ENCODE measurements at regions not wholly inside any gene's neighbourhood (a gene's known extent, or its start where the extent isn't known, plus 50 kb on each side); places are given as distances from the start of the nearest gene placed in this dataset.
"Not testable (repeated sequence)": the region's sequence is repeated elsewhere in the genome, so short reads cannot be mapped to it uniquely, and the experiment has no call there.

DNA sequence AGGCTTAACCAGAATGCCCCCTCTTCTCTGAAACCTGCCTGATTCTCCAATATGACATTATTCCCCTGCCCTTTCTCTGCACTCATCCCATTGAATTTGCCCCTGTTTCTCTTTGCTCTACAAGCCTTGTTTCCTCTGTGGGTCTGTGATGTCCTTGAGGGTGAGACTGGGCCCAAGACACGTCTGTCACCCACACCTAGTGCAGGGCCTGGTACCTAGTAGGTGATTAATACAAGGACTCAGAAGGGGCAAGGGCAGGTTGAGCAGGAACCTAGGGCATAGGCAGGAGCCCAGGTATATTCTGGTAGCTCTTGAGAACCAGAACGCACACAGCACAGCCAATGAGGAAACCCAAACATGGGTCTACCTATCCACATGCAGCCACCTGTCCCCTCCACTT lies 81.9 kb upstream of the HMGXB4 start:
- no peak overlapping the region for H3K4me3 ChIP-seq (ENCODE audit: low read length)
- no peak for DNase-seq (ENCODE audit: low read depth, low spot score)

DNA sequence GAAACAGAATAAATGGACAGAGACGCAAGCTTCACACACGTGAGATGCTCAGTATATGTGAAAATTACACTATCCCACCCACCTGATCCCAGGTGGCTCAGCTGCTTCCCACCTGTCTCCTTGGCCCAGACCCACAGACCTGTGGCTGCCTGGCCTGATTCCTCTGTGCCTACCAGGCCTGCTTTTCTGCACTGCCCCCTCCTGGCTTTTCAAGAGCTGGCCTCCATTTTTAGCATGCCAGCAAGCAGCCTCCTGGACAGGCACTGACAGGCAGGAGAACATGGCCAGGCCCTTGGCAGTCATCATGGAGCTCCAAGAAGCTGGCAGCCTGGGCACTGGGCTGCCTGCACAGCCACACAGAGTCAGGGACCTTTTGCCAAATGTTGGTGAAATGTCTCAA lies 79.5 kb upstream of the HMGXB4 start:
- DNase-seq (ENCODE audit: low read depth, low spot score): no peak
- no peak overlapping the region for H3K4me3 ChIP-seq (ENCODE audit: low read length)

DNA sequence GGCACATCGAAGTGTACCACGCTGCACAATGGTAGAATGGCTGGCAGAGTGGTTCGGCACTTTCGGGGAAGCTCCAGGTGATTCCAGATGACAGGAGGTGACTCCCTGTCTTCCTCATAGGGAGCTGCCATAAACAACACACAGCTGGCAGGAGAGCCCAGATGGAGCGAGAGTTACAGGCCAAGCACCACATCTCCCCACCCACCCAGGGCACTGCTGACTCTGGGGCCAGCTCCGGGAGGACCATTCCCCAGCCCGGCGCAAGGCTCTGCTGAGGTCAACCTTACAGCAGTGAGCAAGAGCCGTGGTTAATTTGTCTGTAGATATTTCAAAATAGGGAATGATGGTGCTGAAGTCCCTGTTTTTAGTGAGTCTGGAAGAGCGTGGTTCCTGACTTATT lies 78.8 kb upstream of the HMGXB4 start:
- DNase-seq (ENCODE audit: low read depth, low spot score): no peak
- no peak overlapping the region for H3K4me3 ChIP-seq (ENCODE audit: low read length)

DNA sequence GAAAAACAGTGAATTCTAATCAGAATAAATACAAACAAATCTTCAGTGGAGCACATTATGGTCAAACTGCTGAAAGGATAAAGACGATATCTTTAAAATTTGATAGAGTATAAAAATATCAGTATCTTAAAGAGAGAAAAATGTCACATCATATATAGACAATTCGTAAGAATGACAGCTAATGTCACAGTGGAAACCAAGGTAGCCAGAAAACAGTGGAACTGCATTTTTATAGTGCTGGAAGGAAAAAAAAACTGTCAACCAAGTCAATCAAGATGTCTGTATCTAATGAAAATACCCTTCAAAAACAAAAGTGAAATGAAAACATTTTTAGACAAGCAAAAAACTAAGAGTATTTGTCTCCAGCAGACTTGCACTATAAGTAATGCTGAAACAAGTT lies 73.4 kb upstream of the HMGXB4 start:
- no peak overlapping the region for H3K4me3 ChIP-seq (ENCODE audit: low read length)
- no peak for DNase-seq (ENCODE audit: low read depth, low spot score)

DNA sequence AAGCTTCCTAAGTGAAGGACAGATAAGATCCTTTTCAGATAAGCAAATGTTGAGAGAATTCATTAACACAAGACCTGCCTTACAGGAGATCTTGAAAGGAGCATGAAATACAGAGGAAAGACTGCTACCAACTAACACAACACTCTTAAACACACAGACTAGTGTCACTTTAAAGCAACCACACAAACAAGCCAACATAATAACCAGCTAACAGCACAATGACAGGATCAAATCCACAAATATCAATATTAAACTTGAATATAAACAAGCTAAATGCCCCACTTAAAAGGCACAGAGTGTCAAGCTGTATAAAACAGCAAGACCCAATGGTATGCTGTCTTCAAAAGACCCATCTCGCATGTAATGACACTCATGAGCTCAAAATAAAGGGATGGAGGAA lies 70.8 kb upstream of the HMGXB4 start:
- H3K4me3 ChIP-seq (ENCODE audit: low read length): no peak overlapping the region
- no peak for DNase-seq (ENCODE audit: low read depth, low spot score)

DNA sequence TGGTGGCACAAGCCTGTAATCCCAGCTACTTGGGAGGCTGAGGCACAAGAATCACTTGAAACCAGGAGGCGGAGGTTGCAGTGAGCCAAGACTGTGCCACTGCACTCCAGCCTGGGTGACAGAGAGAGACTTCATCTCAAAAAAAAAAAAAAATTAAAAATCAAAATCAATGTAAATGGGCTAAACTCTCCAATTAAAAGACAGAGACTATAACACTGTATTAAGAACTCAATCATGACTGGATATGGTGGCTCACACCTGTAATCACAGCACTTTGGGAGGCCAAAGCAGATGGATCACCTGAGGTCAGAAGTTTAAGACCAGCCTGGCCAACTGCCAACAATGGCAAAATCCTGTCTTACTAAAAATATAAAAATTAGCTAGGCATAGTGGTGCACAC lies 68.4 kb upstream of the HMGXB4 start:
- DNase-seq (ENCODE audit: low read depth, low spot score); H3K4me3 ChIP-seq (ENCODE audit: low read length): not testable (repeated sequence)

DNA sequence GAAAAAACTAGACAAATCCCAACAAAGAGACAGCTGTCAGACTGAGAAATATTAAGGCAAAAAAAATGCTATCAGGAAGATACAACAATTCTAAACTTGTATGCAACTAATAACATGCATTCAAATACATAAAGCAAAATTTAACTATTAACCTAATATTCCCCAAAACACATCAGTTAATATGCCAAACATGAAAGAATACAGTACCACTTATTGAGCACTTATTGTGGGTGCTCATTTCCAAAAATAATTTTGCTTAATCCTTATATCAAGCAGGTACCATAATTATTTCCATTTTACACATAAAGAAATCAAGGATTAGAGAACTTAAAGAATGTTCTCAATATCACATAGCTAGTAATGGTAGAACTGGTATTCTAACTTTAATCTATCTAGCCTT lies 67.7 kb upstream of the HMGXB4 start:
- H3K4me3 ChIP-seq (ENCODE audit: low read length): no peak overlapping the region
- DNase-seq (ENCODE audit: low read depth, low spot score): no peak

DNA sequence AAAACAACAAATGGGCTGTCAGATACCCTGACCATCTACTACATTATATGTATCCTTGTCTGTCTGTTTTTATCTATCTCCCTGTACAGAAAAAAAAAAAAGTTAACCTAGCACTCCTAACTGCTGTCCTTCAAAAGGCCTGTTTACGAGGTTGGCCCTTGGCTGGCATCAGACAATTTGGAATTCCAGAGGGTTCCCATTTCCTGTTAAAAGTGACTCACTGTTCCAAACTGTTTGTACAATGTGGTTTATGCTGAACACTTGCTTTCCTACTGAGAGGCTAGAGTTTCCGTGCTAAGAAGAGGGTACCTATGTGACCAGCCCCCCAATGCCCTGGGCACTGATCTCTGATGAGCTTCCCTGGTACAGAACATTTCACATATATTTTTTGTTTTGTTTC lies 65.9 kb upstream of the HMGXB4 start:
- no peak for DNase-seq (ENCODE audit: low read depth, low spot score)
- no peak overlapping the region for H3K4me3 ChIP-seq (ENCODE audit: low read length)

DNA sequence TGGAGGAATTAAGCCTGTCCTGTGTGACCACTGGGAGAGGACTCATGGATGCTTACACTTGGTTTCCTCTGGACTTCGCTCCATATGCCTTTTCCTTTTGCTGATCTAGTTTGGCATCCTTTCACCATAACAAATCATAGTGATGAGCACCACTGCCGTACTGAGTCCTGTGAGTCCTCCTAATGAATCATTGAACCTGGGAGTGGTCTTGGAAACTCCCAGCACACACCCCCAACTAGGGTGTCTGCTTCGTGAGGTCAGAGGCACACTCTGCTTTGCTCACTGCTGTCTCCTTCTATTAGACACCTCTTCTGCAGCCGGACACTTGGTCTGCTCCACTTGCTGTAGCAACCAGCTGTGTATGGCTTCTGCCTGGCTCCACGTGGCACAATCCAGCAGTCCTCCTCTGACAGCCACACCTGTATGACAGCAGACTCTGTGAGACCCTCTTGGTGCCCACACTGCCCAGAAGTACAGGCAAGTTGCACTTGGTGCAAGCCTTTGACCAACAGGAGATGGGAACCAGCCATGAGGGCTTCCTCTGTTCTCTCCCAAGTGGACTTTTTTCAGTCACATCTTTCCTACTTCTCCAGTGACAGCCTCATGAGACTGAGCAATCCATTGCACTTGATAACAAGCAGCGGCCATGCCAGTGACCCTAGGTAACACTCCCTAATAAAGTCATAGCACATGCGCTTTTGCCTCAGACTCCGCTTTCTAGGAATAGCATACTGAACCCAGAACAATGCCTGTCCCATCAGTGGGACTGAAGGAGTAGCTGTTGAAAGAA lies 65.0 kb upstream of the HMGXB4 start:
- no peak overlapping the region for H3K4me3 ChIP-seq (ENCODE audit: low read length)
- no peak for DNase-seq (ENCODE audit: low read depth, low spot score)

DNA sequence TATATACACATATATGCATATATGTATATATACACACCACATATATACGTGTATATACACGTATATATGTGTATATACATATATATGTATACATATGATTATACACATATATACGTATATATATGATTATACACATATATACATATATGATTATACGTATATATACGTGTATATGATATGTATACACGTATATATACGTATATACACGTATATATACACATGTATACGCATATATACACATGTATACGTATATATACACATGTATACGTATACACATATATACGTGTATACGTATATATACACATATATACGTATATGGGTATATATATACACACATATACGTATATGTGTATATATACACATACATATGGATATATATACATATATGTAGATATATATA lies 62.1 kb upstream of the HMGXB4 start:
- no peak for DNase-seq (ENCODE audit: low read depth, low spot score)

DNA sequence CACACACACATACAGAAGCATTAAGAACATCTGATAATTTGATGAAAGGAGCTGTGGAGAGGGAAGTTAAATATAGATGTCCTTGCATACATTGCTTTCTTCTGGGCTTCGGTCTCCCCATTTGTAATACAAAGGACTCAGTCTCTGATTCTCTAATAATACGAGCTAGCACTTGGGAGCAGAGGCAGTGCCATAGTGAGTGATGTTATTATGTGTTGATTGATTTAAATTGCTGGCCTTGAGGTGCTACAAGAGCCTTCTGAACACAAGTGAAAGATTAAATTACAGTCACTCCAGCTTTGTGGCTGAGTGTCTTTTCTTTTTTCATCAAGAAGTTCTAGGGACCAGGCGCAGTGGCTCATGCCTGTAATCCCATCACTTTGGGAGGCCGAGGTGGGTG lies 61.5 kb upstream of the HMGXB4 start:
- no peak for DNase-seq (ENCODE audit: low read depth, low spot score)
- no peak overlapping the region for H3K4me3 ChIP-seq (ENCODE audit: low read length)

More for the DNA sequence above, 62.1 kb upstream of the HMGXB4 start:
- H3K4me3 ChIP-seq (ENCODE audit: low read length): no peak overlapping the region

DNA sequence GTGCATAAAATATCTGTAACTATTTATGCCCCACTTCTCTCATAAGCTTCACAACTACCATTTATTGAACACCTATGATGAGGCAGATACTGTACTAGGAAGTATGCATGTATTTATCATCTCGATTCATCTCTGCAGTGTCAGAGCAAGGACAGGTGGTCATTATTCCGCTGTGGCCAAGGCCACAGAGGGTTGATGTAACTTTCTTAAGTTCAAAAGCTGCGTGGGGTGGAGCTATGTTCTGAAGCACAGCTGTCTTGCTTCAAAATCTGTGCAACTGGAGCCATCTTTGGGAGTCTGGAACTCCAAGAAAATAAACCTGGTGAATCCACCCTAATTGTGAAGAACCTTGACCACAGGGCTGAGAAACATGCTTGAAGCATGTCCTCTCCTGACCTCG lies 60.2 kb upstream of the HMGXB4 start:
- no peak for DNase-seq (ENCODE audit: low read depth, low spot score)
- H3K4me3 ChIP-seq (ENCODE audit: low read length): no peak overlapping the region

DNA sequence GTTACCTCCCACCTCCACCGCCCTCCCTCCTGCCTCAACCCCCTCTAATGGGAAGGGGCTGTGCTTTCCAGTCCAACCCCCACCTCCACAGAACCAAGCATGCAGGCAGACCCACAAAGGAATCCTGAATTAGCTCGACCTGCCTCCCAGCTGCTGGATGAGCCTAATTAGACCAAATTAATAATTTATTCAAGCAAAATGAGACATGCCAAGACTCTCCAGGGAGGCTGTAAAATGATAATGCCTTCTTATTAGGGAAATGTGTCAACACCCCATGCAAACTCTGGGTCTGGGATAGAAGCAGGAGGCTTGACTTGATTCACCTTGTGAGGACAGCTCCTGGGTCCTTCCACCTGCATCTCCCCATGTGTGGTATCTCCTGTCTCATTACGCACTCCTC lies 59.4 kb upstream of the HMGXB4 start:
- no peak for DNase-seq (ENCODE audit: low read depth, low spot score)
- H3K4me3 ChIP-seq (ENCODE audit: low read length): no peak overlapping the region

DNA sequence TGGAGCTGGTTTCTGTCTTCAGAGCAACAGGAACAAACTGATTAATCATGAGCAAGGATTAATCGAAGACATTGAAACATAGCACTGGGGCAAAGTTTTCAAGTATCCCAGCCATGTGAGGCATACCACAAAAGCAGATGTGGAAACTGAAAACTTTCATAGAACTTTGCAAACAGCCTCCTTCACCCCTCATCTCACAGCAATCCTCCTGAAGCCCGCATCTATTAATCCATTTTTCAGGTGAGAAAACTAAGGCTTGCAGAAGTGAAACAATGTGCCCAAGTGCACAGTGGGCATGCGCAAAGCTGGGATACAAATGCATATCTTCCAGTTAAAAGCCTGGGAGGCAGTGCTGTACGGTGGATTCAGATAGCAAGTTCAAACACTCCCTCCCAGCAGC lies 58.6 kb upstream of the HMGXB4 start:
- H3K4me3 ChIP-seq (ENCODE audit: low read length): no peak overlapping the region
- DNase-seq (ENCODE audit: low read depth, low spot score): no peak

DNA sequence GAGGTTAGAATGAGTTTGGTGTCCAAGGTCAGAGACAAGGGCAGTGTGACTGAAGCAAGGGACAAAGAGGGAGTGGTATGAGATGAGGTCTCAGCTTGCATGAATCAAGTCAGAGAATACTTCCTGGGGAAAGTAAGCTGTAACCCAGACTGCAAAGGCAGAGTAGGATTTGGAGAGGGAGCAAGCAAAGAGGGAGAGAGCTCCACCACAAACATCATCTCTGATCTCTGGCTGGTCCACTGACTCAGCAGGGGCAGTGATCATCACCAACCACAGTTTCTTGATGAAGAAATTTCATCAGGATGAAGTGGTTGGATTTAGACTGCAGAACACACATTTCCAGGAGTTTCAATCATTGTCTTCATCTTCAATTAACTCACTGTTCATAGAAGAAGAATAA lies 54.9 kb upstream of the HMGXB4 start:
- no peak for DNase-seq (ENCODE audit: low read depth, low spot score)
- H3K4me3 ChIP-seq (ENCODE audit: low read length): no peak overlapping the region

DNA sequence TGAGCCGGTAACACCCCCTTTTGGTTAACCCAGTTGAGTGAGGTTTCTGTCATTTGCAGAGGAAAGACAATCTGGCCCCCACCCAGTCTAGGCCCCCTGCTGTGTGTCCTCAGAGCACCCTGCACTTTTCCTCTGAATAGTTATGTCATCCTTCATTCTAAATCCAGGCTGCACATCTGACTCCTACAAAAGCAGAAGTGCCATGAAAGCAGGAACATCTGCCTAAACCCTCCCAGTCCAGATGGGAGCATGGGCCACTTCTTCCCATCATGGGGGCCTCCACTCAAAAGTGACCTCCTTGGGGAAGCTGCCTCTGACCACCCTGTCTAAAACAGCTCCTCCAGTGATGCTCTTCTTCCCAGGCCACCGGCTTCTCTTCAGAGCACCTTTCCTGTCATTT lies 53.7 kb upstream of the HMGXB4 start:
- DNase-seq (ENCODE audit: low read depth, low spot score): no peak
- no peak overlapping the region for H3K4me3 ChIP-seq (ENCODE audit: low read length)

DNA sequence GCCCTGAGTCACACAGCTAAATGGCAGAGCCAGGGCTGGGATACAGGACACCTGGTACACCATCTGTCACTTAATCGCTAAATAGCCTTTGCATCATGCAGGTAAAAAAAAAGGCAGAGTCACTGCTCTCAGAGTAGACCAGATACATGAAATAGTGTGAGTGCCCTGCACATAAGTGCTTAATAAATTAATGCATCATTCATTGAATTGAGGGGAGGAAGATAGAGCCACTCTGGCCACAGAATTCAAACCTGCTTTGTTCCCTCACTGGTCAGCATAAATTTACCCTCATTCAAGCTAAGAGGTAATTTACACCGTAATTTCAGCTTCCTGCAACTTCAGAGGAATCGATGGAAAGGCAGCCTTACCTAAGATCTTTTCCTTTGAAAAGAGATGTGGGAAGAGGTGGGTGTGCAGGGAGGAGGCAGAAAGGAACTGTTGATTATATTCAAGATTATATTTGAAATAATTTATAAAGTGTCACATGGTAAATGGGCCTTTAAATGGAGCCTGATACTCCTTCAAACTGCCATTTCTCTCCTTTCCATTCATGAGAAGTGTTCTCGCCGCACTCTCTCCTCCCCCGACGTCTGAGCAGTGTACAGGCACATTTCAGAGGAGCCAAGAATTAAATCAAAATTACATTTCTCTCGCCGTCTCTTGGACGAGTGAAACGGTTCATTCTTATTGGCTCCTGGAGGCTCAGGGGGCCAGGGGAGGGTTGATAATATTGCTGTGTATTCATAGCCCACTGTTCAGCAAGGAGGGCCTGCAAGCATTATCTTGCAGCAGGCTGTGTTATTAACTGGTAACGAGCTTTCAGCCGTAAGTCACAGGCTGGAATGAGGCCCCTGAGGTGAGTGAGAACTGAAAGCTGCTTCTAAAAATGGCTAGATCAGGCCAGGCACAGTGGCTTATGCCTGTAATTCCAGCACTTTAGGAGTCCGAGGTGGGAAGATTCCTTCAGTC lies 52.2 kb upstream of the HMGXB4 start:
- no peak overlapping the region for H3K4me3 ChIP-seq (ENCODE audit: low read length)
- DNase-seq (ENCODE audit: low read depth, low spot score): no peak

DNA sequence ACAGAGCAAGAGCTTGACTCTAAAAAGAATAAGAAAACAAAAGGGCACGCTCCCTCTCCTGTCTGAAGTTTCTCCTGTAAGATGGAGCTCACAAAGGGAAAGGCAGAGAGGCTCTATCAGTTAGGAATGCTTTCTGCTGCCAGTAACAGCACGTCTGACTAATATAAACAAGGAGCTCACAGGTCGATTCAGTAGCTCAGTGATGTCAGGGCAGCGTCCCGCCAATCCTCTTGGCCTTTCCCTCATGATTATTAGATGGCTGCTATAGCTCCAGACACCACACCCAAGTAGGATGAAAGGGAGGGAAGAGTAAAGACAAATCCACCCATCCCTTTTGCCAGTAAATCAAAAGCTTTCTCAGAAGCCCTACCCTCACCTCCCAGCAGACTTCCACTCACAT lies 51.3 kb upstream of the HMGXB4 start:
- no peak overlapping the region for H3K4me3 ChIP-seq (ENCODE audit: low read length)
- DNase-seq (ENCODE audit: low read depth, low spot score): no peak

DNA sequence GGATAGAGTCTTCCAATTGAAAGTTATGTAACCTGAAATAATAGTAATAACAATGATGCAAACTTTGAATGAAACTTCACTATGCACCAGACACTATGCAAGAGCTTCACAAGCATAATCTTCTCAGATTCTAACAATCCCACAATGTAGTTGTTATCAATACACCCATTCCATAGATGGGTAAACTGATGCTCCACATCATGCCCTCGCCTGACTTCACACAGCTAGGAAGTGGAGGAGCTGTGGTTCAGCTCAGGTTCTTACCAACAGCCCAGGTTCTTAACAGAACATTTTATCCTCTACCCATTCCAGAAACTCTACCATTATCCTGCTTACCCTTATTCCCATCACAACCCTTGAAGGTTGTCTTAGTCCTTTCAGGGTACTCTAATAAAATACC lies 50.4 kb upstream of the HMGXB4 start:
- no peak for DNase-seq (ENCODE audit: low read depth, low spot score)
- H3K4me3 ChIP-seq (ENCODE audit: low read length): no peak overlapping the region

Data from Jurkat, Clone E6-1 (cell line).